HEK293 (cell line): ENCODE measurements at regions not wholly inside any gene's neighbourhood (a gene's known extent, or its start where the extent isn't known, plus 50 kb on each side); places are given as distances from the start of the nearest gene placed in this dataset.

Experiments used
- KLF16 ChIP-seq: fragments of 450-650 bp; formaldehyde crosslinking; IDR thresholded peaks from 2 replicates; pipeline ENCODE4 v1.5.1; 2017; ENCODE audit warnings: missing biosample characterization, missing genetic modification characterization
- SP2 ChIP-seq: fragments of 450-650 bp; formaldehyde crosslinking; IDR thresholded peaks from 2 replicates; pipeline ENCODE4 v1.5.1; 2016; ENCODE audit warnings: missing biosample characterization, missing genetic modification characterization
- YY1 ChIP-seq: fragments of 450-650 bp; formaldehyde crosslinking; IDR thresholded peaks from 2 replicates; pipeline ENCODE4 v1.5.1; 2018; ENCODE audit warnings: missing biosample characterization, missing genetic modification characterization
- ZBTB1 ChIP-seq: fragments of 450-650 bp; formaldehyde crosslinking; IDR thresholded peaks from 2 replicates; pipeline ENCODE4 v1.5.1; 2016; ENCODE audit warnings: missing biosample characterization, missing genetic modification characterization
- ZNF274 ChIP-seq, 2 experiments: fragments of 200-500 bp in 1 of 2; fragments of 450-650 bp in 1 of 2; sonication (Bioruptor generic) in 1 of 2; formaldehyde crosslinking in 1 of 2; IDR thresholded peaks; 2 replicates each; pipeline versions ENCODE4 v1.5.1 to v1.6.1; 2014 to 2016; ENCODE audit warnings: borderline replicate concordance in 1 of 2, inconsistent platforms in 1 of 2, low read length in 1 of 2, missing biosample characterization in 1 of 2, missing genetic modification characterization in 1 of 2
- ZNF324 ChIP-seq: fragments of 450-650 bp; formaldehyde crosslinking; IDR thresholded peaks from 2 replicates; pipeline ENCODE4 v1.5.1; 2016; ENCODE audit warnings: missing biosample characterization, missing genetic modification characterization
- ZNF660 ChIP-seq: fragments of 450-650 bp; IDR thresholded peaks from 2 replicates; pipeline ENCODE4 v1.5.1; 2018; ENCODE audit warnings: missing biosample characterization, mild to moderate bottlenecking, missing genetic modification characterization
- ZNF747 ChIP-seq: fragments of 450-650 bp; formaldehyde crosslinking; IDR thresholded peaks from 2 replicates; pipeline ENCODE4 v1.5.1; 2016; ENCODE audit warnings: missing biosample characterization, missing genetic modification characterization
- ZNF785 ChIP-seq: fragments of 450-650 bp; formaldehyde crosslinking; IDR thresholded peaks from 2 replicates; pipeline ENCODE4 v1.5.1; 2016; ENCODE audit warnings: missing biosample characterization, missing genetic modification characterization
- TF ChIP-seq, protein P1 (sequence below): fragments of 450-650 bp; formaldehyde crosslinking; IDR thresholded peaks from 2 replicates; pipeline ENCODE4 v1.5.1; 2016; ENCODE audit warnings: missing biosample characterization, missing genetic modification characterization
- TF ChIP-seq, protein P2 (sequence below): fragments of 450-650 bp; formaldehyde crosslinking; IDR thresholded peaks from 2 replicates; pipeline ENCODE4 v1.5.1; 2016; ENCODE audit warnings: missing biosample characterization, missing genetic modification characterization, borderline replicate concordance

DNA sequence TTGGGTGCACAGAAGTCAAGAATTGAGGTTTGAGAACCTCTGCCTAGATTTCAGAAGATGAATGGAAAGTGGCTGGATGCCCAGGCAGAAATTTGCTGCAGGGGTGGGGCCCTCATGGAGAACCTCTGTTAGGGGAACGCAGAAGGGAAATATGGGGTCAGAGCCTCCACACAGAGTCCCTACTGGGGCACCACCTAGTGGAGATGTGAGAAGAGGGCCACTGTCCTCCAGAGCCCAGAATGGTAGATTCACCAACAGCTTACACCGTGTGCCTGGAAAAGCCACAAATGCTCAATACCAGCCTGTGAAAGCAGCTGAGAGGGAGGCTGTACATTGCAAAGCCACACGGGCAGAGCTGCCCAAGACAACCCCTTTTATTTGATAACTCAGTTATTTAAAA, 383.5 kb downstream of the TLE4 start:
- TF ChIP-seq, protein P1, sequence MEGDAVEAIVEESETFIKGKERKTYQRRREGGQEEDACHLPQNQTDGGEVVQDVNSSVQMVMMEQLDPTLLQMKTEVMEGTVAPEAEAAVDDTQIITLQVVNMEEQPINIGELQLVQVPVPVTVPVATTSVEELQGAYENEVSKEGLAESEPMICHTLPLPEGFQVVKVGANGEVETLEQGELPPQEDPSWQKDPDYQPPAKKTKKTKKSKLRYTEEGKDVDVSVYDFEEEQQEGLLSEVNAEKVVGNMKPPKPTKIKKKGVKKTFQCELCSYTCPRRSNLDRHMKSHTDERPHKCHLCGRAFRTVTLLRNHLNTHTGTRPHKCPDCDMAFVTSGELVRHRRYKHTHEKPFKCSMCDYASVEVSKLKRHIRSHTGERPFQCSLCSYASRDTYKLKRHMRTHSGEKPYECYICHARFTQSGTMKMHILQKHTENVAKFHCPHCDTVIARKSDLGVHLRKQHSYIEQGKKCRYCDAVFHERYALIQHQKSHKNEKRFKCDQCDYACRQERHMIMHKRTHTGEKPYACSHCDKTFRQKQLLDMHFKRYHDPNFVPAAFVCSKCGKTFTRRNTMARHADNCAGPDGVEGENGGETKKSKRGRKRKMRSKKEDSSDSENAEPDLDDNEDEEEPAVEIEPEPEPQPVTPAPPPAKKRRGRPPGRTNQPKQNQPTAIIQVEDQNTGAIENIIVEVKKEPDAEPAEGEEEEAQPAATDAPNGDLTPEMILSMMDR (tag by site-specific recombination): no peak
- TF ChIP-seq ZNF324 (tag by site-specific recombination): no peak
- no peak for TF ChIP-seq ZNF747 (tag by site-specific recombination)
- no peak for TF ChIP-seq ZBTB1 (tag by site-specific recombination)
- no peak for TF ChIP-seq ZNF785 (tag by site-specific recombination)
- TF ChIP-seq ZNF660: no peak
- no peak for TF ChIP-seq ZNF274 (IDR thresholded peaks at IDR 0.05; ENCODE audit: low read length)
- no peak for TF ChIP-seq ZNF274 (tag by site-specific recombination; IDR thresholded peaks at IDR 0.05; ENCODE audit: borderline replicate concordance)
- no peak for TF ChIP-seq SP2
- no peak for TF ChIP-seq YY1
- no peak for TF ChIP-seq KLF16 (tag by site-specific recombination)
- TF ChIP-seq, protein P2, sequence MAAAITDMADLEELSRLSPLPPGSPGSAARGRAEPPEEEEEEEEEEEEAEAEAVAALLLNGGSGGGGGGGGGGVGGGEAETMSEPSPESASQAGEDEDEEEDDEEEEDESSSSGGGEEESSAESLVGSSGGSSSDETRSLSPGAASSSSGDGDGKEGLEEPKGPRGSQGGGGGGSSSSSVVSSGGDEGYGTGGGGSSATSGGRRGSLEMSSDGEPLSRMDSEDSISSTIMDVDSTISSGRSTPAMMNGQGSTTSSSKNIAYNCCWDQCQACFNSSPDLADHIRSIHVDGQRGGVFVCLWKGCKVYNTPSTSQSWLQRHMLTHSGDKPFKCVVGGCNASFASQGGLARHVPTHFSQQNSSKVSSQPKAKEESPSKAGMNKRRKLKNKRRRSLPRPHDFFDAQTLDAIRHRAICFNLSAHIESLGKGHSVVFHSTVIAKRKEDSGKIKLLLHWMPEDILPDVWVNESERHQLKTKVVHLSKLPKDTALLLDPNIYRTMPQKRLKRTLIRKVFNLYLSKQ: no peak
